ENCODE measurements at regions not wholly inside any gene's neighbourhood (a gene's known extent, or its start where the extent isn't known, plus 50 kb on each side); places are given as distances from the start of the nearest gene placed in this dataset.

DNA sequence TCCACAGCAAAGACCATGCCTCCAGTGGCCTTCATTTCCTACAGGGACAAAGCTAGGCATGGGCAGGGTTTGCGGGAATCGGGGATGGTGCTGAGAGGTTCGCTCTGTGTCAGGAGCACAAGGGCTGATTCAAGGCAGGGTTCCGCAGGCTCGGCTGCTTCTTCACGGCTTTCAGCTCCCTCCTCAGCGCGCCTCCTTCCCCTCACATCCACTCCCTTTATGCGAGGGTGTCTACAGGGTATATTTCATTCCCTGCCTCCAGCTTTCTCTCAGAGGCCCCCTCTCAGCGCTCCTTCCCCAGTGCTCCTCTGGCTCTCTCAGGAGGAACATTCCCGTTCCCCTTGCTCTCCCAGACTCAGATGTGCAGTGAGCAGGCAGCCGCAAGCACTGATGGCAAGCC is 78.7 kb upstream of the ASB18 start:
- TF ChIP-seq, protein P1, sequence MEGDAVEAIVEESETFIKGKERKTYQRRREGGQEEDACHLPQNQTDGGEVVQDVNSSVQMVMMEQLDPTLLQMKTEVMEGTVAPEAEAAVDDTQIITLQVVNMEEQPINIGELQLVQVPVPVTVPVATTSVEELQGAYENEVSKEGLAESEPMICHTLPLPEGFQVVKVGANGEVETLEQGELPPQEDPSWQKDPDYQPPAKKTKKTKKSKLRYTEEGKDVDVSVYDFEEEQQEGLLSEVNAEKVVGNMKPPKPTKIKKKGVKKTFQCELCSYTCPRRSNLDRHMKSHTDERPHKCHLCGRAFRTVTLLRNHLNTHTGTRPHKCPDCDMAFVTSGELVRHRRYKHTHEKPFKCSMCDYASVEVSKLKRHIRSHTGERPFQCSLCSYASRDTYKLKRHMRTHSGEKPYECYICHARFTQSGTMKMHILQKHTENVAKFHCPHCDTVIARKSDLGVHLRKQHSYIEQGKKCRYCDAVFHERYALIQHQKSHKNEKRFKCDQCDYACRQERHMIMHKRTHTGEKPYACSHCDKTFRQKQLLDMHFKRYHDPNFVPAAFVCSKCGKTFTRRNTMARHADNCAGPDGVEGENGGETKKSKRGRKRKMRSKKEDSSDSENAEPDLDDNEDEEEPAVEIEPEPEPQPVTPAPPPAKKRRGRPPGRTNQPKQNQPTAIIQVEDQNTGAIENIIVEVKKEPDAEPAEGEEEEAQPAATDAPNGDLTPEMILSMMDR (IDR thresholded peaks at IDR 0.05) = no peak
- no peak for TF ChIP-seq POLR2A (IDR thresholded peaks at IDR 0.05)
- Histone ChIP-seq H3K27me3 (no peaks in the 10 kb centered on the region), H3K9me3 (no peaks in the 10 kb centered on the region), H3K36me3 (peaks cover 0 to 2% of the 10 kb centered on the region in 2 donors), H3K4me3 (replicated peaks in 1 of 3) (no peak overlapping the region), H3K27ac (no peak overlapping the region), H3K4me1 (no peaks in the 10 kb centered on the region)
- intact Hi-C loops (cut with DNase I) = no loop called here
- WGBS, 2 donors = 92 to 93% methylated on average over 12 of the region's 12 CpGs
- no peak for DNase-seq

DNA sequence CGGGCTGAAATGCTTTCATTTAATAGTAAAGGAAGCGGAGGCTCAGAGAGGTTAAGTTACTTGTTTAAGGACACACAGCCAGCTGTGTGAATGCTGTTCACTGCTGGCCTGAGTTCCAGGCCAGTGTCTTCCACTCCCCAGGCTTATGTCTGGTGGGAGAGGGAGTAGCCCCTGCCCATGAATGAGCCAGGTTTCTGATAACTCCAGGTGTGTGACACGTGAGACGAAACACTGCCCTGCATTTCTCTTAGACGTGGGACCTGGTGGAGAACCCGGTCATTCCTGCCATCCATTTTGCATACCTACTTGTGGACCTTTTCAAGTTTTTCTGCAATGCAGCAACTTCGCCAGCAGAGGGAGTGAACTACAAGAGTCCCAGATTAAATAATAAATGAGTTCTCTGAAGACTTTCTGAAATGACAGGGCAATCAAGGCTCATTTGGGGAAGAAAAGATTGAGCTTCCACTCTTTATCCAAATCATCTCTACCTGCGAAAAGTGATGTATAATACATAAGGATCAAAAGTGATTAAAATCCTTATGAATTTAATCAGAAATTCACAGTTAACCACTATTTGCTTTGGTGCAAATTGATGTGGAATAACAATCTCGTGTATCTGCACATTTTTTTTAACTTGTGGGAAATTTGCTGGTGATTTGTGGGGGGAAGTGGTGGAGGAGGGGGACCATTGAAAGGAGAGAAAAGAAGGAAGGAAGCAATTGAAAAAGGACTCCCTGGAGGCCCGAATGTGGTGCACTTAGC is 79.4 kb upstream of the ASB18 start:
- H3K4me3 ChIP-seq (replicated peaks in 1 of 3) = no peak overlapping the region
- no peak overlapping the region for H3K27ac ChIP-seq
- TF ChIP-seq POLR2A (IDR thresholded peaks at IDR 0.05) = no peak
- TF ChIP-seq, protein P1 (IDR thresholded peaks at IDR 0.05) = peak in 5 of 6 experiments; percentile 55 to 80 (median 69)
- peak; percentile 67 to 72 for DNase-seq
- intact Hi-C loops (cut with DNase I) = no loop called here
- no peaks in the 10 kb centered on the region for H3K9me3 ChIP-seq
- 42 to 43% methylated on average over 10 of the region's 10 CpGs for WGBS, 2 donors
- H3K27me3 ChIP-seq = no peaks in the 10 kb centered on the region
- H3K4me1 ChIP-seq = no peaks in the 10 kb centered on the region
- peaks cover 0 to 2% of the 10 kb centered on the region in 2 donors for H3K36me3 ChIP-seq

DNA sequence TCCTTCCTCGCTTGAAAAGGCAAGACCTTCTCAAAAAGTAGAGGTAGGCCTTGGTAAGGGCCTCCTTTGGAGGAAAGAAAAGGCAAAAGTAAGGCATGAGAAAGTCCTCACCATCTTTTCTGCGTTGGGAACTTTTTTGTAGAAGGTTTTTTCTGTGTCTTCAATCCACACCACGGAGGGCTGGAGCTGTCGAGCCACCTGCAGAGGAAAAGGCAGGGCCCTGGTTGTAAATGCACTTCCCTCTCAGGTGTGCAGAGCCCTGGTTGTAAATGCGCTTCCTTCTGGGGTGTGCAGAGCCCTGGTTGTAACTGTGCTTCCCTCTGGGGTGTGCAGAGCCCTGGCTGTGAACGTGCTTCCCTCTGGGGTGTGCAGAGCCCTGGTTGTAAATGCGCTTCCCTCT is 80.2 kb upstream of the ASB18 start:
- H3K4me3 ChIP-seq (replicated peaks in 1 of 3) = no peak overlapping the region
- no peak overlapping the region for H3K27ac ChIP-seq
- TF ChIP-seq POLR2A (IDR thresholded peaks at IDR 0.05) = no peak
- H3K36me3 ChIP-seq = peaks cover 0 to 2% of the 10 kb centered on the region in 2 donors
- 85% methylated on average over 6 of the region's 7 CpGs for WGBS, 2 donors
- no peaks in the 10 kb centered on the region for H3K9me3 ChIP-seq
- DNase-seq = no peak
- H3K4me1 ChIP-seq = no peaks in the 10 kb centered on the region
- no peaks in the 10 kb centered on the region for H3K27me3 ChIP-seq
- intact Hi-C loops (cut with DNase I) = no loop called here

DNA sequence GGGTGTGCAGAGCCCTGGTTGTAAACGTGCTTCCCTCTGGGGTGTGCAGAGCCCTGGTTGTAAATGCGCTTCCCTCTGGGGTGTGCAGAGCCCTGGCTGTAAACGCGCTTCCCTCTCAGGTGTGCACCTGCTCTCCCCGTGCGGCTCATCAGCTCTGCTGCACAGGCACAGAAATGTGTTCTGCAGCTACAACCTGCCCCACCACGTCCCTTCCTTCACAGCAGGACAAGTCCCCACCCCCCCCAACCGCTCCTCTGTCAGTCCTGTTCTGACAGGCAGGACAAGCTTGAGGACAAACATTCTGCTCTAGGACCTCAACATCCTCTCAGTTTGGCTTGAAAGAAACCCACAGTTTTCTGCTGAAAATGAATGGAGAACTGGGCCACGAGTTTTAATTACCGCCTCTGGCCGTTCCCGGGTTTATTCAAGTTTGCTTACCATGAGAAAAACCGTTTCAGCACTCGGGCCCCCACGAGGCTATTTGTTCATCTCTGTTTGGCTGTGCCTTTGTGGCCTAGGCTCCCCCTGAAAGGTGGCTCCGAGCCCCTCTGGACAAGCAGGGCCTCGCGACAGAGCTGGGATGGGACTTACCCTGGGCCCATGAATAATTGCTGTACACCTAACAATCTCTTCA is 81.0 kb upstream of the ASB18 start:
- Histone ChIP-seq H3K27ac (no peak overlapping the region), H3K27me3 (no peaks in the 10 kb centered on the region), H3K9me3 (no peaks in the 10 kb centered on the region), H3K4me1 (no peaks in the 10 kb centered on the region), H3K4me3 (replicated peaks in 1 of 3) (no peak overlapping the region), H3K36me3 (peaks cover 0 to 2% of the 10 kb centered on the region in 2 donors)
- TF ChIP-seq, protein P1 (IDR thresholded peaks at IDR 0.05) = no peak
- no peak for TF ChIP-seq POLR2A (IDR thresholded peaks at IDR 0.05)
- 86% methylated on average over 17 to 18 of the region's 18 CpGs for WGBS, 2 donors
- intact Hi-C loops (cut with DNase I) = no loop called here
- DNase-seq = no peak

DNA sequence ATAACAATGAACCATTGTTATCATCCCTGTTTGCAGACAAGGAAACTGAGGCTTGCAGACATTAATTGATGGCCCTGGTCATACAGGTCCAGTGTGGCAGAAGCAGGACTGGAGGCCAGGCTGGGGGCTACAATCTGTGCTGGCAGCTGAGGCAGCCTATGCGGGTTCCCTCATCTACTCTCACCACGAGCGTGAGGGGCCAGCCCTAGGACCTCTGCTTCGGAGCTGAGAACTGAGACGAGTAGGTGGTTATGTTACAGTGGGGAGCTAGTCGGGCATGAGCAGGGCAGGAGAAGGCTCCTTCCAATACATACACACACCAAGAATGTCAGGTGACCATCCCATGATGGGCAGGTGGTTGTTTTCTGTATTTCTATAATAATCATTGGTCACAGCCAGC is 82.2 kb upstream of the ASB18 start:
- DNase-seq = no peak
- WGBS, 2 donors = 98 to 99% methylated on average over 5 to 6 of the region's 6 CpGs
- intact Hi-C loops (cut with DNase I) = no loop called here

More for the DNA sequence above, 82.2 kb upstream of the ASB18 start:
- Histone ChIP-seq H3K27me3 (no peaks in the 10 kb centered on the region), H3K4me1 (no peaks in the 10 kb centered on the region), H3K4me3 (replicated peaks in 1 of 3) (no peak overlapping the region), H3K27ac (no peak overlapping the region), H3K9me3 (no peaks in the 10 kb centered on the region), H3K36me3 (peaks cover 0 to 2% of the 10 kb centered on the region in 2 donors)
- TF ChIP-seq, protein P1 (IDR thresholded peaks at IDR 0.05) = no peak
- TF ChIP-seq POLR2A (IDR thresholded peaks at IDR 0.05) = no peak

All from thyroid gland (tissue), 4 donors.